K562 (cell line): ENCODE measurements at regions not wholly inside any gene's neighbourhood (a gene's known extent, or its start where the extent isn't known, plus 50 kb on each side); places are given as distances from the start of the nearest gene placed in this dataset.

Experiments used
- ATAC-seq: fragments of 200-7000 bp; cut with Tn5 transposase; 3 replicates; pipeline ENCODE4 v1.9.1; 2020; ENCODE audit warnings: moderate library complexity
- BruUV-seq: library from RNA; stranded (reverse); fragments of 400-500 nt; replicated peaks from 2 replicates; lab custom pipeline; 2021; lab: Mats Ljungman, UMichigan
- CTCF ChIA-PET: fragments of 300-600 bp; formaldehyde crosslinking; extraction: SDS; loops from one replicate; lab custom pipeline; 2021; ENCODE audit warnings: low intra/inter-chr PET ratio; lab: Yijun Ruan, JAX
- POLR2A ChIA-PET: fragments of 300-600, 350-650 bp; sonication (Branson Sonifier 250); formaldehyde crosslinking; extraction: SDS; loops from one replicate; lab custom pipeline; 2021; ENCODE audit warnings: antibody characterized with exemption, inconsistent platforms; lab: Yijun Ruan, JAX
- DNase-seq, 4 experiments: peaks; one replicate each; pipeline versions ENCODE4 v3.0.0 to v3.0.0-alpha.2; 2011 to 2018; ENCODE audit warnings: low spot score in 3 of 4, mixed read lengths in 3 of 4; ENCODE audit errors: extremely low read depth in 1 of 4
- FAIRE-seq: peaks from 2 replicates; lab custom pipeline; 2011; peaks lifted over from hg19 to GRCh38; lab: Jason Lieb, UNC
- H2AFZ ChIP-seq: 2 replicates; pipeline ENCODE4 v1.6.0; 2011; ENCODE audit warnings: low read depth, low read length, control low read depth, inconsistent platforms
- H3K27ac ChIP-seq: fragments of 200-600 bp; 3 replicates; pipeline ENCODE4 v1.8.0; 2011; ENCODE audit warnings: low read depth, mild to moderate bottlenecking, control low read depth, inconsistent platforms, low read length, moderate library complexity, mixed read lengths; ENCODE audit errors: extremely low read depth
- H3K27me3 ChIP-seq, 2 experiments: fragments of 300-600 bp in 1 of 2; 2 replicates in 1 of 2; 3 replicates in 1 of 2; pipeline versions ENCODE4 v1.6.0 to v1.8.0; 2011; ENCODE audit warnings: inconsistent platforms in 2 of 2, low read length in 2 of 2, mild to moderate bottlenecking in 1 of 2, mixed read lengths in 1 of 2, moderate library complexity in 1 of 2; ENCODE audit not compliant: control insufficient read depth in 2 of 2, insufficient read depth in 2 of 2
- H3K36me3 ChIP-seq: fragments of 300-600 bp; 3 replicates; pipeline ENCODE4 v1.8.0; 2011; ENCODE audit warnings: mild to moderate bottlenecking, low read length, inconsistent platforms; ENCODE audit not compliant: control insufficient read depth, insufficient read depth
- H3K4me1 ChIP-seq, 2 experiments: fragments of 200-600 bp in 1 of 2; replicated peaks in 1 of 2; 2 replicates in 1 of 2; 3 replicates in 1 of 2; pipeline versions ENCODE4 v1.5.1 to v1.8.0; 2011; ENCODE audit warnings: inconsistent platforms in 2 of 2, low read length in 2 of 2, mild to moderate bottlenecking in 1 of 2, mixed read lengths in 1 of 2, moderate library complexity in 1 of 2; ENCODE audit not compliant: control insufficient read depth in 2 of 2, insufficient read depth in 2 of 2
- H3K4me2 ChIP-seq: 2 replicates; pipeline ENCODE4 v1.6.1; 2011; ENCODE audit warnings: low read length, control low read depth, inconsistent platforms, mixed read lengths; ENCODE audit not compliant: insufficient read depth
- H3K4me3 ChIP-seq: fragments of 200-600 bp; sonication (generic), shearing (Covaris generic); 2 replicates; pipeline ENCODE4 v1.5.1; 2016; ENCODE audit warnings: control low read depth, inconsistent platforms
- H3K79me2 ChIP-seq: fragments of 200-600 bp; 3 replicates; pipeline ENCODE4 v1.8.0; 2011; ENCODE audit warnings: low read length, inconsistent platforms; ENCODE audit not compliant: control insufficient read depth, insufficient read depth
- H3K9ac ChIP-seq, 2 experiments: 2 replicates each; pipeline versions ENCODE4 v1.6.0 to v1.6.1; 2011; ENCODE audit warnings: low read depth in 2 of 2, low read length in 2 of 2, control low read depth in 1 of 2, inconsistent platforms in 1 of 2, mild to moderate bottlenecking in 1 of 2, mixed read lengths in 1 of 2; ENCODE audit not compliant: insufficient read depth in 1 of 2
- H3K9me1 ChIP-seq: one replicate; pipeline ENCODE4 v1.6.0; 2011; ENCODE audit warnings: inconsistent platforms, mild to moderate bottlenecking, low read length, moderate library complexity; ENCODE audit not compliant: control insufficient read depth, insufficient read depth
- H3K9me3 ChIP-seq: replicated peaks from 2 replicates; pipeline ENCODE4 v1.5.1; 2011; ENCODE audit warnings: low read depth, low read length, inconsistent platforms; ENCODE audit not compliant: control insufficient read depth, insufficient read depth
- H4K20me1 ChIP-seq: replicated peaks from 2 replicates; pipeline ENCODE4 v1.6.1; 2011; ENCODE audit warnings: low read length, inconsistent platforms, mixed read lengths; ENCODE audit not compliant: control insufficient read depth, insufficient read depth
- ARHGAP35 ChIP-seq: fragments of 450-650 bp; IDR thresholded peaks from 2 replicates; pipeline ENCODE4 v1.6.1; 2018; ENCODE audit not compliant: partially characterized antibody
- ARID4B ChIP-seq: sonication (generic); formaldehyde crosslinking; IDR thresholded peaks from 2 replicates; pipeline ENCODE4 v1.8.0; 2022; ENCODE audit warnings: mild to moderate bottlenecking, missing genetic modification reagents
- CCNT2 ChIP-seq: IDR thresholded peaks from 2 replicates; pipeline ENCODE4 v1.6.1; 2011; ENCODE audit warnings: borderline replicate concordance, low read depth, mild to moderate bottlenecking, moderate library complexity, mixed read lengths, low read length; ENCODE audit not compliant: insufficient read length; ENCODE audit errors: extremely low read depth
- ZNF23 ChIP-seq: fragments of 250-450 bp; sonication (Bioruptor Pico); IDR thresholded peaks from 2 replicates; pipeline ENCODE4 v1.4.0; 2020; ENCODE audit warnings: mild to moderate bottlenecking
- ZNF3 ChIP-seq: fragments of 250-450 bp; sonication (Bioruptor Pico); IDR thresholded peaks from 2 replicates; pipeline ENCODE4 v1.5.0; 2021; ENCODE audit warnings: mild to moderate bottlenecking, moderate library complexity
- WGBS: fragments of 100-300 bp; shearing (Covaris generic); methylation state at CpG from one replicate; pipeline ENCODE4 v1.1.6; 2016; ENCODE audit warnings: low coverage, mixed read lengths; ENCODE audit not compliant: insufficient coverage; ENCODE audit errors: missing lambda C conversion rate; 5-methylcytosine and 5-hydroxymethylcytosine counted together
- in situ Hi-C: fragments of 300-500 bp; cut with MboI; formaldehyde crosslinking; loops from 4 replicates; pipeline ENCODE4 v1.15.0; 2018; ENCODE audit warnings: inconsistent platforms, mixed read lengths
- intact Hi-C: fragments of 100-400 bp; cut with micrococcal nuclease; formaldehyde crosslinking; loops from 2 replicates; pipeline ENCODE4 v1.14.2; 2022

GRCh38 chr18:43776997-43777396 lies 499.7 kb upstream of the SYT4 start:
- no TSS peak for BruUV-seq
- Histone ChIP-seq H4K20me1 (no peaks in the 10 kb centered on the region), H3K9me1 (no peaks in the 10 kb centered on the region), H3K79me2 (no peaks in the 10 kb centered on the region), H3K27me3 (no peaks in the 10 kb centered on the region), H3K36me3 (no peaks in the 10 kb centered on the region), H3K4me2 (no peak overlapping the region), H3K4me3 (no peak overlapping the region), H3K9ac (no peak overlapping the region), H3K27ac (no peak overlapping the region), H3K4me1 (no peaks in the 10 kb centered on the region), H2AFZ (no peak overlapping the region), H3K9me3 (no peaks in the 10 kb centered on the region)
- ChIA-PET POLR2A (no interaction called here), CTCF (no interaction called here)
- TF ChIP-seq CCNT2 (no peak), ZNF23 (CRISPR knock-in tag) (no peak), ARID4B (CRISPR knock-in tag) (no peak), ZNF3 (no peak), ARHGAP35 (no peak)
- DNase-seq, result no peak
- no peak for FAIRE-seq
- in situ Hi-C loops (no loop called here), intact Hi-C loops (no loop called here)
- WGBS, result 0% methylated on average over 2 of the region's 2 CpGs
- no peak for ATAC-seq
